T-helper 2 cell treated with Interferon-gamma antibody and Interleukin-4, amounts not matched to agents 5 μg/mL and 100 μg/mL, for 36 hours (primary cell): ENCODE measurements at regions not wholly inside any gene's neighbourhood (a gene's known extent, or its start where the extent isn't known, plus 50 kb on each side); places are given as distances from the start of the nearest gene placed in this dataset.
A peak's percentile ranks its signal among the peaks of the same experiment; 100 is the strongest.

Source experiments
- DNase-seq: peaks from one replicate; pipeline ENCODE4 v3.0.0; 2021; ENCODE audit warnings: low spot score
- H3K27ac Mint-ChIP-seq: one replicate; pipeline ENCODE4 v1.8.0; 2021; ENCODE audit warnings: mild to moderate bottlenecking, mixed read lengths
- H3K27me3 Mint-ChIP-seq: one replicate; pipeline ENCODE4 v1.8.0; 2021; ENCODE audit warnings: low read depth, mixed read lengths
- H3K36me3 Mint-ChIP-seq: one replicate; pipeline ENCODE4 v1.8.0; 2021; ENCODE audit warnings: low read depth, mixed read lengths
- H3K4me1 Mint-ChIP-seq: one replicate; pipeline ENCODE4 v1.8.0; 2021; ENCODE audit warnings: low read depth, mixed read lengths
- H3K4me3 Mint-ChIP-seq: one replicate; pipeline ENCODE4 v1.8.0; 2022; ENCODE audit warnings: mild to moderate bottlenecking, moderate library complexity, mixed read lengths
- H3K9me3 Mint-ChIP-seq: one replicate; pipeline ENCODE4 v1.8.0; 2021; ENCODE audit warnings: mixed read lengths

DNA sequence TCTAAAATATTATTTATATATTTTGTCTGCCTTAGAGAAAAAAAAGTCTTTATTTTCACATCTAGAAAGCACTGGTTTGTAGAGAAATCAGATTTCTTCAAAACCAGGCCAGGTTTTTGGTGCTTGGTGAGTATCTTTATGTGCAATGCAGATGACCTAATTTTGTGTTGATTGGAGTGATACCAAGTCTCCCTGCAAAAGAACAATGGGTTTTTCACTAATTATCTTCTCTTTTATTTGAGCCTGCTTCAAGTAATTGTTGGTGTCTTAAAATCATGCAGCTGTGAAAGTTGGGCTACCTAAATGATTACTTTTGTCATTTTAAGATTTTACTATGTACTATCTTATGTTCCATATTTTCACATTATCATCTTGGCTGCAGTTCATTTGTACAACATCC, 874.7 kb downstream of the TFAP2A start:
- no peaks in the 10 kb centered on the region for H3K36me3 Mint-ChIP-seq
- no peaks in the 10 kb centered on the region for H3K9me3 Mint-ChIP-seq
- H3K27me3 Mint-ChIP-seq: no peaks in the 10 kb centered on the region
- DNase-seq: no peak
- no peak overlapping the region for H3K27ac Mint-ChIP-seq
- no peaks in the 10 kb centered on the region for H3K4me1 Mint-ChIP-seq
- H3K4me3 Mint-ChIP-seq: no peak overlapping the region

DNA sequence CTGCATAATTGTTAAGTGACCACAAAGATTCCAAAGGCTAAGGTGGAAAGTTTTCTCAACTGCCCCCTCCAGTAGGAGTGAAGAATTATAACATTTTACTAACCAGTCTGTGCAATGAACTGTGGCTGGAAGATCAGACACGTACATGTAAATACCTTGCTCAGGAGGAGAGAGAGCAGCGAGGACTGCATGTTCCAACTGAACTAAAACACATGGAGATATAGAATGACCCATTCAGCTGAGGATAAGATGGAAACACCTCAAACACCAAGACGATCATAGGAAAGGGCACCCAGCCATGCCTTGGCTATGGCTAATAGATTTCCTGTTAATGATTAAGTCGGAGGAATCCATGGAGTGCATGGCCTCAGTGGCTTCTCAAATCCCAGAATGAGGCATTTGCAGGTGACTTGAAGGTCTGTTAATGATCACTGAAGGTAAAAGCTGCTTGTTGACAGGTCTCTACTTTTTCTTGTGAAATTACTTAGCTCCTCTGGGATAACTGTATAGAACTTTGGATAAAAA, 875.6 kb downstream of the TFAP2A start:
- no peaks in the 10 kb centered on the region for H3K27me3 Mint-ChIP-seq

DNA sequence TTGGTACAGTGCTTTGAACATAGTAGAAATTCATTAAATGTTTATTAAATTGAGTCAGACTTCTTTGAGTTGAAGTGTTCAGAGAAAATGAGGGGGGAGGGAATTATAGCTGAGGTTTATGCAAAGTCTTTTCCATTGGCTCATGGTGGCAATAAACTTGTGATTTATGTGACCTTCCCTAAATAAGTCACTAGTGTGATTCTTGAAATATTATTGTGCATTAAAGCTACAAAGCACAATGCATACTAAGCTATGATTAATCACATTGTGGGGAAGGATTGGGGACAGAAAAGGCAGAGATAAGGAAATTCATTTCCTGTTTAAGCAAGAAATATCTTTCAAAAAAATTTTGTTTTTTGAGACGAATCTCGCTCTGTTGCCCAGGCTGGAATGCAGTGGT, 877.5 kb downstream of the TFAP2A start:
- no peak for DNase-seq
- Mint-ChIP-seq H3K4me1 (no peaks in the 10 kb centered on the region), H3K9me3 (no peaks in the 10 kb centered on the region), H3K36me3 (no peaks in the 10 kb centered on the region), H3K27me3 (no peaks in the 10 kb centered on the region), H3K27ac (no peak overlapping the region), H3K4me3 (no peak overlapping the region)

More for the DNA sequence above, 875.6 kb downstream of the TFAP2A start:
- Mint-ChIP-seq H3K36me3 (no peaks in the 10 kb centered on the region), H3K4me3 (no peak overlapping the region), H3K4me1 (no peaks in the 10 kb centered on the region), H3K27ac (no peak overlapping the region), H3K9me3 (no peaks in the 10 kb centered on the region)
- DNase-seq: no peak

DNA sequence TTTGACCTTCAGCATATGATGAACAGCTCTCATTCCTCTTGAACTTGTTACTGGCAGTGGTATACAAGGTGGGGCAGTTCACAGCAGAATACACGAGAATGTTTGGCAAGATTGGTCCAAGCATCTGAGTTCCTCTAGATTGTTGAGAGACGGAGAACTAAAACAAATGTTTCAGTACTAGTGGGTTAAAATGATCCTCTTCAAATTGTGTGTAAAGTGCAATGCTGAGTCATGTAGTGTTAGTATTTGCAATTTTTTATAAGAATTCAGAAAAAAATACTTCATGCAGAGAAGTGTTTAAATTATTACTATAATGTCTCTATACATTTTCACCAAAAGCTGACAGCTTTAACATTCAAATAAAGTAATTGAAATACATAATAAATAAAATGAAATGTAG, 879.8 kb downstream of the TFAP2A start:
- no peaks in the 10 kb centered on the region for H3K36me3 Mint-ChIP-seq
- H3K4me1 Mint-ChIP-seq: no peaks in the 10 kb centered on the region
- H3K27me3 Mint-ChIP-seq: no peaks in the 10 kb centered on the region
- H3K27ac Mint-ChIP-seq: no peak overlapping the region
- DNase-seq: no peak
- no peaks in the 10 kb centered on the region for H3K9me3 Mint-ChIP-seq
- H3K4me3 Mint-ChIP-seq: no peak overlapping the region

DNA sequence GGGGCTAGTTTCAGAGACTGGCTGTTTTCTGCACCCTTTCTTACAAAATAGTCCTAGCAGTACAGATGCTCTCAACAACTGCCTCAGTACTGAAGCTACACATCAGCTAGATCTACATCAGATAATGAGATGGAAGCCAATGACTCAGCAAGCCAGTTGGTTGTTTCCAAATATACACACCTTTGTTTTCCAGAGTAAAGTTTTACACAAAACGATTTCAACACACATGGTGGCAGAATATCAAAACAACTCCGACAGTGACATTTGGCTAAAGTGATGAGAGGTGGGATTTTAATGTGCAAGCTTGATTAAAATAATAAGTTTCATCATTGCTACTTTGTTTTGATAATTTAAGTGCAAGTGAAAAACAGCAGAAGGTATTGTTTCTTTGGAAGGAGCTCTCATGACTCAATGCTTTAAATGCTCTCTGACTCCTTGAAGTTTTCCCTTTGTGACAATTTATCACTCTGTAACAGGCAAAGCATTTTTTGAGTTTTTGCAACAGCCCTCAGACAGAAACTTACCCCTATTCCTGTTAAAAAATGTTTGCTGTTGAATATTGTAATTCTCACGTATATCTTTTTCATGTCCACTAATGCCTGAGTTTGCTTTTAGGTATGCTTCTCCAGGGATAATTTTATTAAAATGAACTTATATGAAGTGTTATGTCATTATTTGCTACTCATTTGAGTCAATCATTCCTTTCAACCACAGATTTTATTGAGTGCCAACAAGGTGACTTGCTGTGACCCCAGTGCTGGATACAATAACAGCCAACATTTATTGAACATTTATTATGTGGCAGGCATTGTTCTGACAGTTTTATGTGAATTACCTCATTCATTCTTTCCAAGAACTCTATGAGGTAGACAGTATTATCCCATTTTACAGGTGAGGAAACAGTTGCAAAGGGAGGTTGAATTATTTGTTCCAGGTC, 882.0 kb downstream of the TFAP2A start:
- H3K36me3 Mint-ChIP-seq: no peaks in the 10 kb centered on the region
- no peaks in the 10 kb centered on the region for H3K4me1 Mint-ChIP-seq
- no peak overlapping the region for H3K4me3 Mint-ChIP-seq
- no peaks in the 10 kb centered on the region for H3K27me3 Mint-ChIP-seq
- H3K27ac Mint-ChIP-seq: no peak overlapping the region
- no peak for DNase-seq
- no peaks in the 10 kb centered on the region for H3K9me3 Mint-ChIP-seq

DNA sequence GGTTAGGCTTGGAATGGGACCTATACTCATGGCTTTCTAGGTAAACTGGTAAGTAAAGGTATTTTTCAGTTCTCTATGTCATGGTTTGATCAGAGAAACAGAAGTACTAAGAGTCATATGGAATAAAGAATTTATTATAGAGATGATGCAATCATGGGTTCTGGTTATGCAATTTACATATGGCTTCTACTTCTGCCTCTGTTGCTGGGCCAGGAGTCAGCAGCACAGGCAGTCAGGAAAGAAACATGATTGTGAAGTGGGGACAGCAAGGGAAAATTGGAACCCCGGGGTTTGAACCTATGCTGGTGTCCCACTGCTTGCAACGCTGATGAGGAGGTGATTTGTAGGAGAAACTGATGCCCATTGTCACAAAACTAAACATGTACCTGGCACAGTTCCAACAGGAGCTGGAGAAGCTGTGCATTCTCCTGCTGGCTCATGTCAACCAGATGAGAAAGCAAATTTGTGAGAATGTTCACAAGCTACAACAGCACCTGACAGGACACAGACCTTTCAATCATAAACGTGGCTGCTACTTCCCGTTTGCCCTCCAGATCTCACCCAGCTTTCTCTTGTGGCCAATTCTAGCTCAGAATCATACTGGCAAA, 887.1 kb downstream of the TFAP2A start:
- Mint-ChIP-seq H3K4me3 (no peak overlapping the region), H3K36me3 (no peaks in the 10 kb centered on the region), H3K9me3 (no peaks in the 10 kb centered on the region), H3K4me1 (no peaks in the 10 kb centered on the region), H3K27me3 (no peaks in the 10 kb centered on the region), H3K27ac (no peak overlapping the region)
- no peak for DNase-seq

DNA sequence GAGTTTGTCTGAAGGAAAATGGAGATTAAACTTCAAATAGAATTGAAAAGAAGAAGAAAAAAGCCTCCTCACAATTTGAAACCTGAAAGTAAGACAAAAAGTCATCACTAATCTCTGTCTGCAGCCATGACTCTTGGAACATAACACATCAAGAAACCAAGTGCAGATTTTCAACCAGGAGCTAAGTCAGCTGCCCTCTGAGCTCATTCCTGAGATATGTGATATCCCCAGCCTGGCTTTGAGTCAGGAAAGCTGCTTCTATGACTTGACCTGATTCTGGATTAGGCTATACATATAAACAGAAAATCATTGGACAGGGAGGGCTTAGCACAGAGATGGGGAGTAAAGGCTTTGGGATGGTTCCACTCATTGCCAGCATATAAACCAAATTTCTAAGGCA, 891.4 kb downstream of the TFAP2A start:
- Mint-ChIP-seq H3K27ac (no peak overlapping the region), H3K4me1 (no peaks in the 10 kb centered on the region), H3K9me3 (no peaks in the 10 kb centered on the region), H3K4me3 (no peak overlapping the region), H3K27me3 (no peaks in the 10 kb centered on the region), H3K36me3 (no peaks in the 10 kb centered on the region)
- no peak for DNase-seq

DNA sequence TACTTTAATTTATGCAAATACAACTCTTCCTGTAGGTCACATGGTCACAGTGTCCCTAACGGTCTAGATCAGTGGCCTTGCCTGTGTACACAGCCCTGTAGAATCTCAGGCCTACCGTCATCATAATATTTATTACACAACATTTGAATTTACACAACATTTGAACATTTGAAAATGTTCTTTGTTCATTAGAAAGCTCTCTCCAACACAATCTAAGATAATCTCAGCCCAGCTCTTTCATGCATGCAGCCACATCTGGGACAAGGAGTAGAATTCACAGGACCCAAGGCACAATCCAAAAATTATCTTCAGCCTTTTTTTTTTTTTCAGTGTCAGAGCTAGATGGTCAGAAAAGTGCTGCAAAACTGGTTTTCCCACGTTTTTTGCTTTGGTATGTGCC, 892.8 kb downstream of the TFAP2A start:
- H3K4me1 Mint-ChIP-seq: no peaks in the 10 kb centered on the region
- no peak for DNase-seq
- H3K4me3 Mint-ChIP-seq: no peak overlapping the region
- no peak overlapping the region for H3K27ac Mint-ChIP-seq
- no peaks in the 10 kb centered on the region for H3K27me3 Mint-ChIP-seq
- H3K36me3 Mint-ChIP-seq: no peaks in the 10 kb centered on the region
- no peaks in the 10 kb centered on the region for H3K9me3 Mint-ChIP-seq

DNA sequence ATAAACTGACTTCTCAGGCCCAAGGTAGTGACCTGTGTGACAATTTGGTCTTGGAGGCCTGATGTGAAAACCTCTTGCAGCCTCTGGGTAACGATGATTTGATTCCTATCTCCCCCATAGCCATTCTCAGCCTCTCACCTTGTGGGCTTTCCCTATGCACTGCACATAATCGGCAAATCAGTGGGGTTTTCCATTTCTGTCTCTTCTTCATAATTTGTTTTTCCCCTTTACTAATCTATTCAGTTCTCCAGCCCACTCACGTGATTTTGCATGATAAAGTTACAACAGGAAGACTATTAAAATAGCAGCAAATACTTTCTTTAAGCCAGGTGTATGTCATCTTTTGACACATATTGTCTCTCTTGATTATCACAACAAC, 893.7 kb downstream of the TFAP2A start:
- H3K4me1 Mint-ChIP-seq: no peaks in the 10 kb centered on the region
- H3K9me3 Mint-ChIP-seq: no peaks in the 10 kb centered on the region
- peak; percentile 9 for DNase-seq
- no peaks in the 10 kb centered on the region for H3K27me3 Mint-ChIP-seq
- H3K4me3 Mint-ChIP-seq: no peak overlapping the region
- peak overlapping the region; percentile 28 for H3K27ac Mint-ChIP-seq
- H3K36me3 Mint-ChIP-seq: no peaks in the 10 kb centered on the region

DNA sequence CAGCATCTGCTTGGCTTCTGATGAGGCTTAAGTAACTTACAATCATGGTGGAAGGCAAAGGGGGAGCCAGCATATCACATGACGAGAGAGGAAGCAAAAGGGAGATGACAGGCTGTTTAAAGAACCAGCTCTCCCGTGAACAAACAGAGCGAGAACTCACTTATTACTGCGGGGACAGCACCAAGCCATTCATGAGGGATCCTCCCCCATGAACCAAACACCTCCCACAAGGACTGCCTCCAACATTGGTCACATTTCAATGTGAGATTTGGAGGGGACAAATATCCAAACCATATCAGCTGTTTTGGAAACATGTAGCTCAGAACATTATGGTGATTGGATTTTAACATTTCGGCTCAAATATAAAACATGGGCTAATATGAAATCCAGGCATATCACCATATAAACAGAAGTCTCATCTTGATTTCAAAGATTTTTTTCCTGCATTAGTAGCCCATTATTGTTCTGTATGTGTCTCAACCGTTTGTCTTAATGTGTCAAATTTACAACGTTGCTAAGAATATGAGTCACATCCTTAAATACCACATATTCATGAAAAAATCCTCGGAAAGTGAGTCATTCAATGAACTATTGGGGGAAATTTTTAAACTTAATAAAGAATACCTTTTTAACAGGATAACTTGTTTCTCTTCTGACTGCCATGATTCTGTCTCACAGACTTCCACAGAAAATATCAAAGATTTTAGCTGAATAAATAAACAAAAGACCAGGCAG, 894.3 kb downstream of the TFAP2A start:
- H3K36me3 Mint-ChIP-seq: no peaks in the 10 kb centered on the region
- H3K27ac Mint-ChIP-seq: peak overlapping the region; percentile 28
- no peaks in the 10 kb centered on the region for H3K4me1 Mint-ChIP-seq
- no peak overlapping the region for H3K4me3 Mint-ChIP-seq
- H3K27me3 Mint-ChIP-seq: no peaks in the 10 kb centered on the region
- no peaks in the 10 kb centered on the region for H3K9me3 Mint-ChIP-seq
- DNase-seq: no peak

DNA sequence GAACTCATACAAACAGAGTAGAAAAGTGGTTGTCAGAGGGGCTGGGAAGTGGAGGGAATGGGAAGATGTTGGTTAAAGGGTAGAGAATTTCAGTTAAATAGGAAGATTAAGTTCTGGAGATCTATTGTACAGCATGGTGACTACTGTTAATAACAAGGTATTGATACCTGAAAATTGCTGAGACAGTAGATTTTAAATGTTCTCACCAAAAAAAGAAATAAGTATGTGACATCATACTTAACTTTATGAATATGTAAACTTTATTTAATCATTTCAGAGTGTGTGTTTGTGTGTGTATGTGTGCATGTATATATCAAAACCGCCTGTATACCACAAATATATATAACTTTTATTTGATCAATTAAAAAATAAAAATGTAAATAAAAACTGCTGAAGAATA, 896.4 kb downstream of the TFAP2A start:
- H3K36me3 Mint-ChIP-seq: no peaks in the 10 kb centered on the region
- H3K9me3 Mint-ChIP-seq: no peaks in the 10 kb centered on the region
- no peaks in the 10 kb centered on the region for H3K4me1 Mint-ChIP-seq
- DNase-seq: no peak
- H3K27me3 Mint-ChIP-seq: no peaks in the 10 kb centered on the region
- H3K4me3 Mint-ChIP-seq: no peak overlapping the region
- H3K27ac Mint-ChIP-seq: no peak overlapping the region

DNA sequence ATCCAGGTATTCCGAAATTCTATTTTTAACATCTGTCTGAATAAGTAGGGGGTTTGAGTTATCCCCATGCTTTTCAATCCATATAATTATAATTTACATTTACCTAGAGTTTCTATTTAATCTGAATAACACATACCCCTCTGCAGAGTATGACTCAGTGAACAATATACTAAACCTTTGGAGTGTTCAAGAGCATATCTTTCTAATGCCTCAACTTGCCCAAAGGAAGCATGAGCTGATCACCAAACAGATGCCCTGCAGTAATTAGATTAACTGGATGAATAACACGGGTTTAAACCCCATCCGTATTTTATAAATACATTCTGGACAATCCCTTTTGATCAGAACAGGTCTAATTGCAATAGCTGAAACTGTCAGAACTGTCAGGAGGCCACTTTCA, 897.1 kb downstream of the TFAP2A start:
- Mint-ChIP-seq H3K27me3 (no peaks in the 10 kb centered on the region), H3K36me3 (no peaks in the 10 kb centered on the region), H3K4me1 (no peaks in the 10 kb centered on the region), H3K27ac (no peak overlapping the region), H3K4me3 (no peak overlapping the region), H3K9me3 (no peaks in the 10 kb centered on the region)
- DNase-seq: no peak

DNA sequence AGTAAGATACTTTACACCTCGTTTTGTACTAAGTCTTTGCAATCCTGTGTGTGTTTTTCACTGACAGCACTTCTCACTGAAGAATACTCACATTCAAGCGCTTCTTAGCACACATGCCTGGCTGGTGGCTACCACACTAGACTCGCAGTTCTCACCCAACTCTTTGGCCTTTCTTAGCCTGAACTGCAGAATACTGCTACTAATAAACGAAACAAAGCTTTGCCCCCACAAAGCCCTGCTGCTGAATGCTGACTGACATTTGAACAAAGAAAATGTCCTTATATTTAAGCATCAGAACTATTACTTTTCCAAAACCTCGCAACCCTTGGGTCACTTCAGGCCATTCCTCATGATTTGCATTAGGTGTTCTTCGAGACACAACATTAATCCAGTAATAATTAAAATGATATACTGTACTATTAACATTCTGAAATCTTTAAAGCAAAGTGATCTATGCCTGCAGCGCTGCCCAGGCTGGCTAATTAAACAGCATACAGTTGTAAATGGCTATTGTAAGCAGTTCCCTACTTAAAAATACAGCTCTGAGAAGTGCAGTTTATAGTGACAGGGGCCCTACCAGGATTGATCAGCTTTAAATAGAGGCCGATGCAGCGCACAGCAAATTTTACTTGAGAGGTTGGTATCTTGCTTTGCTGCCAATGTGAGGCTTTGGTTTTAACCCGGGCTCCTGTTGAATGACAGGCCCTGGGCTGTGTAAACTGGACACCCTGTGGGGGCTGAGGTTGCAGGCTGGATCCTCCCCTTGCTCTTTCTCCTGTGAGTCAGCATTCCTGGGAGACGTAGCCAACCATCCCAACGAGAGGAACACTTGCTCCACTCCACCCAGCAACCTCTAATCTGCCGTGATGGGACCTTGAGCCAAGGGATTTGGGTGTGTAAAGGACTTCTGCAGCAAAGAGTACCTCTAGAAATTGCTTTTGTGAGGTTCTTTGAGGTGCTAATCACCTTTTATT, 899.0 kb downstream of the TFAP2A start:
- Mint-ChIP-seq H3K27me3 (no peaks in the 10 kb centered on the region), H3K4me1 (no peaks in the 10 kb centered on the region), H3K36me3 (no peaks in the 10 kb centered on the region), H3K27ac (no peak overlapping the region), H3K4me3 (no peak overlapping the region), H3K9me3 (no peaks in the 10 kb centered on the region)
- DNase-seq: no peak
